ENCODE measurements at regions not wholly inside any gene's neighbourhood (a gene's known extent, or its start where the extent isn't known, plus 50 kb on each side); places are given as distances from the start of the nearest gene placed in this dataset.

DNA sequence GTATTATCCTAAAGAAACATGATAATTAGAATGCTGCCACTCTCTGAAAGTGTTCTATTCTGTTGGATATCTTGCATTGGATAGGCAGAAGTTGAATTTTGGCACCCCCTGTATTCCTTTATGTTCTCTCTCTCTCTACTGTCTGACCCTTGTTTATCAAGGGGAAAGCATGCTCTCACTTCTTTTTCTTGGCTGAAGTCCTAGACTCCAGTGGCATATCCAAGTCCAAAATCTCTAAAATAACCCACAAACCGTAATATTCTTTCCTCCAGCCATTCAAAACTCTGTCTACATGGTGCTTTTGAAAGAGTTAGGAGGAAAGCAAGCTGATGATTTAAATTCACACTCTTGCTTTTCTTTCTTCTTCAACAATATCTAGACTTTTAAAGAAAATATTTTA is 669.7 kb downstream of the TDRD15 start:
- TF ChIP-seq, protein P1, sequence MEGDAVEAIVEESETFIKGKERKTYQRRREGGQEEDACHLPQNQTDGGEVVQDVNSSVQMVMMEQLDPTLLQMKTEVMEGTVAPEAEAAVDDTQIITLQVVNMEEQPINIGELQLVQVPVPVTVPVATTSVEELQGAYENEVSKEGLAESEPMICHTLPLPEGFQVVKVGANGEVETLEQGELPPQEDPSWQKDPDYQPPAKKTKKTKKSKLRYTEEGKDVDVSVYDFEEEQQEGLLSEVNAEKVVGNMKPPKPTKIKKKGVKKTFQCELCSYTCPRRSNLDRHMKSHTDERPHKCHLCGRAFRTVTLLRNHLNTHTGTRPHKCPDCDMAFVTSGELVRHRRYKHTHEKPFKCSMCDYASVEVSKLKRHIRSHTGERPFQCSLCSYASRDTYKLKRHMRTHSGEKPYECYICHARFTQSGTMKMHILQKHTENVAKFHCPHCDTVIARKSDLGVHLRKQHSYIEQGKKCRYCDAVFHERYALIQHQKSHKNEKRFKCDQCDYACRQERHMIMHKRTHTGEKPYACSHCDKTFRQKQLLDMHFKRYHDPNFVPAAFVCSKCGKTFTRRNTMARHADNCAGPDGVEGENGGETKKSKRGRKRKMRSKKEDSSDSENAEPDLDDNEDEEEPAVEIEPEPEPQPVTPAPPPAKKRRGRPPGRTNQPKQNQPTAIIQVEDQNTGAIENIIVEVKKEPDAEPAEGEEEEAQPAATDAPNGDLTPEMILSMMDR (IDR thresholded peaks at IDR 0.05): no peak
- TF ChIP-seq POLR2A (IDR thresholded peaks at IDR 0.05) (no peak), EP300 (IDR thresholded peaks at IDR 0.05) (no peak)
